Lung microvascular endothelial cell (primary cell): ENCODE measurements at regions not wholly inside any gene's neighbourhood (a gene's known extent, or its start where the extent isn't known, plus 50 kb on each side); places are given as distances from the start of the nearest gene placed in this dataset.
A peak's percentile ranks its signal among the peaks of the same experiment; 100 is the strongest.
"Not testable (repeated sequence)": the region's sequence is repeated elsewhere in the genome, so short reads cannot be mapped to it uniquely, and the experiment has no call there.

Experiments used
- DNase-seq, 2 donors: peaks; one replicate each; pipeline versions ENCODE4 v3.0.0 to v3.0.0-alpha.2; 2010; ENCODE audit warnings: low read depth in 2 of 2

GRCh38 chr9:2354216-2354615 lies 267.4 kb upstream of the VLDLR start:
- no peak for DNase-seq

- DNase-seq: peak in 1 of 2 donors; percentile 2
These were observed 266.5 kb upstream of the VLDLR start for GRCh38 chr9:2354856-2355696.

GRCh38 chr9:2355697-2355983 lies 265.9 kb upstream of the VLDLR start:
- DNase-seq: peak in 1 of 2 donors; percentile 7

GRCh38 chr9:2356041-2356790 lies 265.4 kb upstream of the VLDLR start:
- DNase-seq: no peak

- no peak for DNase-seq
These were observed 261.6 kb upstream of the VLDLR start for GRCh38 chr9:2359891-2360471.

GRCh38 chr9:2362150-2362549 lies 259.4 kb upstream of the VLDLR start:
- no peak for DNase-seq

- no peak for DNase-seq
These were observed 258.3 kb upstream of the VLDLR start for GRCh38 chr9:2363138-2363745.

- DNase-seq: no peak
These were observed 257.8 kb upstream of the VLDLR start for GRCh38 chr9:2363781-2364180.

GRCh38 chr9:2367970-2368369 lies 253.6 kb upstream of the VLDLR start:
- no peak for DNase-seq

GRCh38 chr9:2373648-2374047 lies 247.9 kb upstream of the VLDLR start:
- no peak for DNase-seq

- DNase-seq: no peak
These were observed 246.5 kb upstream of the VLDLR start for GRCh38 chr9:2375114-2375513.

- no peak for DNase-seq
These were observed 244.5 kb upstream of the VLDLR start for GRCh38 chr9:2377117-2377516.

GRCh38 chr9:2377834-2378233 lies 243.8 kb upstream of the VLDLR start:
- no peak for DNase-seq

- DNase-seq: no peak
These were observed 243.3 kb upstream of the VLDLR start for GRCh38 chr9:2378266-2378665.

GRCh38 chr9:2378816-2379215 lies 242.8 kb upstream of the VLDLR start:
- no peak for DNase-seq

GRCh38 chr9:2384741-2385140 lies 236.8 kb upstream of the VLDLR start:
- DNase-seq: no peak

GRCh38 chr9:2385746-2386145 lies 235.8 kb upstream of the VLDLR start:
- DNase-seq: no peak

GRCh38 chr9:2386566-2386965 lies 235.0 kb upstream of the VLDLR start:
- no peak for DNase-seq

- DNase-seq: no peak
These were observed 234.4 kb upstream of the VLDLR start for GRCh38 chr9:2387166-2387565.

GRCh38 chr9:2389404-2389803 lies 232.2 kb upstream of the VLDLR start:
- DNase-seq: no peak

- DNase-seq: no peak
These were observed 231.6 kb upstream of the VLDLR start for GRCh38 chr9:2390028-2390427.

GRCh38 chr9:2391509-2392132 lies 230.0 kb upstream of the VLDLR start:
- DNase-seq: not testable (repeated sequence)
